ENCODE measurements at regions not wholly inside any gene's neighbourhood (a gene's known extent, or its start where the extent isn't known, plus 50 kb on each side); places are given as distances from the start of the nearest gene placed in this dataset.

- no peaks in the 10 kb centered on the region for H3K9me2 ChIP-seq (replicated peaks; ENCODE audit: insufficient read depth, low read length)
- TF ChIP-seq, protein P1, sequence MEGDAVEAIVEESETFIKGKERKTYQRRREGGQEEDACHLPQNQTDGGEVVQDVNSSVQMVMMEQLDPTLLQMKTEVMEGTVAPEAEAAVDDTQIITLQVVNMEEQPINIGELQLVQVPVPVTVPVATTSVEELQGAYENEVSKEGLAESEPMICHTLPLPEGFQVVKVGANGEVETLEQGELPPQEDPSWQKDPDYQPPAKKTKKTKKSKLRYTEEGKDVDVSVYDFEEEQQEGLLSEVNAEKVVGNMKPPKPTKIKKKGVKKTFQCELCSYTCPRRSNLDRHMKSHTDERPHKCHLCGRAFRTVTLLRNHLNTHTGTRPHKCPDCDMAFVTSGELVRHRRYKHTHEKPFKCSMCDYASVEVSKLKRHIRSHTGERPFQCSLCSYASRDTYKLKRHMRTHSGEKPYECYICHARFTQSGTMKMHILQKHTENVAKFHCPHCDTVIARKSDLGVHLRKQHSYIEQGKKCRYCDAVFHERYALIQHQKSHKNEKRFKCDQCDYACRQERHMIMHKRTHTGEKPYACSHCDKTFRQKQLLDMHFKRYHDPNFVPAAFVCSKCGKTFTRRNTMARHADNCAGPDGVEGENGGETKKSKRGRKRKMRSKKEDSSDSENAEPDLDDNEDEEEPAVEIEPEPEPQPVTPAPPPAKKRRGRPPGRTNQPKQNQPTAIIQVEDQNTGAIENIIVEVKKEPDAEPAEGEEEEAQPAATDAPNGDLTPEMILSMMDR (IDR thresholded peaks at IDR 0.05; ENCODE audit: low read length) = no peak
- no peak for TF ChIP-seq EZH2phosphoT487 (IDR thresholded peaks at IDR 0.05; ENCODE audit: low read length)
- TF ChIP-seq EZH2 (optimal IDR thresholded peaks at IDR 0.05; ENCODE audit: low read depth, low read length) = no peak
- no peak overlapping the region for H3K9ac ChIP-seq (ENCODE audit: low read length)
Measured at GRCh38 chr4:100114909-100115308, 75.4 kb downstream of the DDIT4L start.

DNA sequence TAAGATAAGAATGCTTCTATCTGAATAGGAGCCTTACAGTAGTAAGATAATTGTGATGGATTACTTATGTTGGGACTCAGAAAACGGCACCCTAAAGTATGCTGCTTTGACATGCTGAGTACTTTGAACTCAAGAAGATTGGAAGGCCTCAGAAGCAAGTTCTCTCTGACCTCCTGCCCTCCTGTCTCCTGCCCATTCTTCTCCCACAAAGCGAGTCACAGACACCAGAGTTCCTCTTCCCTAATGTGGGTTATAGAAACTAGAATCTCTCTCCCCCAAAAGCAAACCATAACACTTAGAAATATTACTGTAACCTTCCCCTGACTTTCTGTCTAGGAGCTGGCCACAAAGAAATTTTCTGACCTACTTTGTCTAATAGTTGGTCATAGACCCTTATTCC lies 76.5 kb downstream of the DDIT4L start:
- no peak overlapping the region for H3K4me2 ChIP-seq (ENCODE audit: low read depth, low read length)
- TF ChIP-seq, protein P1 (IDR thresholded peaks at IDR 0.05; ENCODE audit: low read length) = no peak
- TF ChIP-seq EZH2 (optimal IDR thresholded peaks at IDR 0.05; ENCODE audit: low read depth, low read length) (no peak), EZH2phosphoT487 (IDR thresholded peaks at IDR 0.05; ENCODE audit: low read length) (no peak)
- H3K27me3 ChIP-seq (replicated peaks; ENCODE audit: insufficient read depth, low read length) = no peaks in the 10 kb centered on the region
- no peak overlapping the region for H2AFZ ChIP-seq (ENCODE audit: low read length)
- DNase-seq = no peak
- no peak overlapping the region for H3K27ac ChIP-seq (ENCODE audit: low read length)
- H3K9me2 ChIP-seq (replicated peaks; ENCODE audit: insufficient read depth, low read length) = no peaks in the 10 kb centered on the region
- no peaks in the 10 kb centered on the region for H3K79me2 ChIP-seq (ENCODE audit: low read length)
- H4K20me1 ChIP-seq (ENCODE audit: insufficient read depth, low read length) = no peaks in the 10 kb centered on the region
- H3F3A ChIP-seq (ENCODE audit: insufficient read depth, low read length) = no peaks in the 10 kb centered on the region
- no peaks in the 10 kb centered on the region for H3K9me3 ChIP-seq (replicated peaks; ENCODE audit: insufficient read depth, low read length)
- H3K4me1 ChIP-seq (ENCODE audit: low read length) = no peaks in the 10 kb centered on the region
- no peaks in the 10 kb centered on the region for H3K36me3 ChIP-seq (replicated peaks; ENCODE audit: insufficient read depth, low read length)
- no peak overlapping the region for H3K9ac ChIP-seq (ENCODE audit: low read length)
- no peak overlapping the region for H3K4me3 ChIP-seq (ENCODE audit: low read length)

More at GRCh38 chr4:100114909-100115308, 75.4 kb downstream of the DDIT4L start:
- H3K4me1 ChIP-seq (ENCODE audit: low read length) = no peaks in the 10 kb centered on the region
- DNase-seq = no peak
- no peaks in the 10 kb centered on the region for H3K79me2 ChIP-seq (ENCODE audit: low read length)
- no peaks in the 10 kb centered on the region for H3K27me3 ChIP-seq (replicated peaks; ENCODE audit: insufficient read depth, low read length)
- no peaks in the 10 kb centered on the region for H4K20me1 ChIP-seq (ENCODE audit: insufficient read depth, low read length)
- H3K4me3 ChIP-seq (ENCODE audit: low read length) = no peak overlapping the region
- no peaks in the 10 kb centered on the region for H3K9me3 ChIP-seq (replicated peaks; ENCODE audit: insufficient read depth, low read length)
- H2AFZ ChIP-seq (ENCODE audit: low read length) = no peak overlapping the region
- H3K36me3 ChIP-seq (replicated peaks; ENCODE audit: insufficient read depth, low read length) = no peaks in the 10 kb centered on the region
- H3K27ac ChIP-seq (ENCODE audit: low read length) = no peak overlapping the region
- H3K4me2 ChIP-seq (ENCODE audit: low read depth, low read length) = no peak overlapping the region
- H3F3A ChIP-seq (ENCODE audit: insufficient read depth, low read length) = no peaks in the 10 kb centered on the region

DNA sequence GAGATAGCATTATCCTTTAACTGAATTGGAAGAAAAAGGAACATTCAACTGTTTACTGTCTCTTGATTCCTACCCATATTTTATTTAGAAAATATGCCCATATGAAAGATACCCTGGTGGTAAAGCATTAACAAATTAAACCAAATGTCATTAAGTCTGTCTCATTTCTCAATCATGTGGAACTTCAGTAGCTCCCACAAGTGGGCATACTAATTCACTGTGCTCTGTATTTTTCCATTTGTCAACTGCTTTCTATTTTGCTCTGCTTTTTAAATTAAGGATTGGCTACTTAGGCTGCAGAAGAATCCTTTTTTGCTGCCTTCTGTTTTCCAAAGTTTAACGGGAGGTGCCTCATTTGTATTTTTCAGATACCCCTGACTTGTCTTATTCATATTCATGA lies 77.2 kb downstream of the DDIT4L start:
- no peak overlapping the region for H3K4me3 ChIP-seq (ENCODE audit: low read length)
- TF ChIP-seq EZH2phosphoT487 (IDR thresholded peaks at IDR 0.05; ENCODE audit: low read length) = no peak
- TF ChIP-seq, protein P1 (IDR thresholded peaks at IDR 0.05; ENCODE audit: low read length) = no peak
- no peaks in the 10 kb centered on the region for H3K79me2 ChIP-seq (ENCODE audit: low read length)
- H4K20me1 ChIP-seq (ENCODE audit: insufficient read depth, low read length) = no peaks in the 10 kb centered on the region
- no peaks in the 10 kb centered on the region for H3K4me1 ChIP-seq (ENCODE audit: low read length)
- no peaks in the 10 kb centered on the region for H3K27me3 ChIP-seq (replicated peaks; ENCODE audit: insufficient read depth, low read length)
- no peaks in the 10 kb centered on the region for H3K36me3 ChIP-seq (replicated peaks; ENCODE audit: insufficient read depth, low read length)
- no peaks in the 10 kb centered on the region for H3F3A ChIP-seq (ENCODE audit: insufficient read depth, low read length)
- H3K9me3 ChIP-seq (replicated peaks; ENCODE audit: insufficient read depth, low read length) = no peaks in the 10 kb centered on the region
- H3K27ac ChIP-seq (ENCODE audit: low read length) = no peak overlapping the region
- H2AFZ ChIP-seq (ENCODE audit: low read length) = no peak overlapping the region
- H3K9me2 ChIP-seq (replicated peaks; ENCODE audit: insufficient read depth, low read length) = no peaks in the 10 kb centered on the region
- DNase-seq = no peak
- H3K4me2 ChIP-seq (ENCODE audit: low read depth, low read length) = no peak overlapping the region
- no peak overlapping the region for H3K9ac ChIP-seq (ENCODE audit: low read length)
